ENCODE measurements at regions not wholly inside any gene's neighbourhood (a gene's known extent, or its start where the extent isn't known, plus 50 kb on each side); places are given as distances from the start of the nearest gene placed in this dataset.
"Not testable (repeated sequence)": the region's sequence is repeated elsewhere in the genome, so short reads cannot be mapped to it uniquely, and the experiment has no call there.

DNA sequence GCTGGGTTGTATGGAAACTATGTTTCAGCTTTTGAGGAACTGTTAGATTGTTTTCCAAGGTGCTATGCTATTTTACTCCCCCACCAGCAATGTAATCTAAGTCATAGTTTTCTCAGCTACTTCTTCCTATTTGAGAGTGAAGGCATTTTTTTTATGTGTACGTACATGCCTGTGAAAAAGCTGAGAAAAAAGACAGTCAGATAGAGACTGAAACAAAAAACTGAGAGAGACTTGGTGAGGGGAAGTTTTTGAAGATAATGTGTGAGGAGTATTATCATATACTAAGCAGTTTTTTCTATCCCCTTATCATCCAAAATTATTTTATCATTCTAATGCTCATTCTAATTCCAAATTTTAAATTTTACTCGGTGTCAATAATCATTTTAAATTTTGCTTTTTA, 780.0 kb downstream of the BCKDHB start:
- no peak for DNase-seq

GRCh38 chr6:80872951-80873308, 766.5 kb downstream of the BCKDHB start:
- DNase-seq = no peak

- DNase-seq = no peak
These were observed 765.9 kb downstream of the BCKDHB start for GRCh38 chr6:80872199-80872950.

DNA sequence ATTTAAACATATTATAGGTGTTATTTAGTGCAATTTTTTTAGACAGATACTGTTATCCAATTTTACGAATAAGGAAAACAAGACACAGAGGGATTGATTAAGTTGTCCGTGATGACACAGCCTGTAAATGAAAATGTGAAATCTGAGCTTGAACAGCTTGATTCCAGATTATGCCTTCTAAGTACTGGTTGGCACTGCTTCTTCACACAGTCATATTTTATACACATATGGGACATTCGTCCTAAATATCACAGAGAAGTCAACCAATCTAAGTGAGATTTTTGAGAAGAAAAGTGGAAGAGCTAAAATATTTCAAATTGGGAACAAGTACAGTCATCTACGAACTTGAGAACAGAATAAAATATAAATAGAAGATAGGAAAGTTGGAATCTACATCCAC, 756.3 kb downstream of the BCKDHB start:
- no peak for DNase-seq

DNA sequence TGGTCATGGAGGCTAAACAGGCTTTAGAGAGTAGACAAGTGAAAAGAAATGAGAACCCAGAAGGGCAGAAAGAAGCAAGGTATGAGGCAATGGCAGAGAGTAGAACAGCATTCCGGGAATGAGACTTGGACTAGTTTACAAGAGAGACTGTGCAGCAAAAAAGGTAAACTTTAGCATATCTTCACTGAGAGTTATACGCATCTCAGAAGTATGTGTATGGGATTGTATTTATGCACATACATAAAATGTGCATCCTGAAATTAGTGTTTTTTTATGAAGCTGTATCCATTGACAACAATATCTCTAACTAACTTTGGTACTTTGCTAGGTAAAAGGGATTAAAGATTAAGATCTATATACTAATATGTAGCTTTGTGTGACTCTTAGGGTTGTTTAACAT, 753.6 kb downstream of the BCKDHB start:
- no peak for DNase-seq

DNA sequence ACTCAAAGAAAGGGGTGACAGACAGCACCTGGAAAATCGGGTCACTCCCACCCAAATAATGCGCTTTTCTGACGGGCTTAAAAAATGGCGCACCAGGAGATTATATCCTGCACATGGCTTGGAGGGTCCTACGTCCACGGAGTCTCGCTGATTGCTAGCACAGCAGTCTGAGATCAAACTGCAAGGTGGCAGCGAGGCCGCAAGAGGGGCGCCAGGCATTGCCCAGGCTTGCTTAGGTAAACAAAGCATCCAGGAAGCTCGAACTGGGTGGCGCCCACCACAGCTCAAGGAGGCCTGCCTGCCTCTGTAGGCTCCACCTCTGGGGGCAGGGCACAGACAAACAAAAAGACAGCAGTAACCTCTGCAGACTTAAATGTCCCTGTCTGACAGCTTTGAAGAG, 741.5 kb downstream of the BCKDHB start:
- DNase-seq = not testable (repeated sequence)

DNA sequence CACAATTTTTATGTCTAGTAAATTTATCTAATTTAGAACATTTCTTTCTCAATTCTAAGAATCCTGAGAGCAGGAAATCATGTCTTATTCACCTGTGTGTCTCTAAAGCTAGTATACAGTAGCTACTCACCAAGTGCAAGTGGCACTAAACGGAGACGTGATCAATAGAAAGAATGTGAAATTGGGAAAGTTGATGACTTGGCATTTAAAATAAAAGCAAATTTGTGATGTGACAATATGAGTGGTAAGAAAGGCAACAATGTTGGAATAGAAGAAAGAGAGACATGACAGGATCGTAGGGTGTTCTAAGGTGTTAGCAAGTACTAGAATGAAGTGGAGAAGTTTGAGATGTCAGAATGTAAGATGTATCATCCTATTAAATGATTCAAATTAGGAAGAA, 725.9 kb downstream of the BCKDHB start:
- DNase-seq = no peak

- no peak for DNase-seq
These were observed 686.9 kb downstream of the BCKDHB start for GRCh38 chr6:80793411-80793810.

- DNase-seq = no peak
These were observed 685.7 kb downstream of the BCKDHB start for GRCh38 chr6:80792151-80792550.

GRCh38 chr6:80789912-80790570, 683.6 kb downstream of the BCKDHB start:
- DNase-seq = no peak

GRCh38 chr6:80783271-80783670, 676.8 kb downstream of the BCKDHB start:
- DNase-seq = not testable (repeated sequence)

DNA sequence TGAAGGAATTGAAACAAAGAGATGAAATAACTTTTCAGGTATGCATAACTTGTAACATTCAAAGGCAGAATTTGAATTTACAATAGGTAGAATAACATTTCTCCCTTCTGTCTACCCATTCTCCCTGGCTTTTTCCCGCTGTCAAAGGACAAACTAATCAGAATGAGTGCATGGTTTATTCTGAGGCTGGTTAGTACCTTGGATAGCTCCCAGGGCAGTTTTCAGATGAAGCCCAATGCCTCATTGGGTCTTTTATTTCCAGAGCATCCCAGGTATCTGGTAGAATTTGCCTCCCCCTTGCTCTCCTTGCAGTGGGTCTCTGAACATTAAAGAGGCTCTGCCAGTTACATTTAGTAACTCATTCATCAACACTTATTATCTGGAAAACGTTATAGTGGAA, 665.5 kb downstream of the BCKDHB start:
- no peak for DNase-seq

- no peak for DNase-seq
These were observed 662.6 kb downstream of the BCKDHB start for GRCh38 chr6:80769106-80769505.

- DNase-seq = no peak
These were observed 661.3 kb downstream of the BCKDHB start for GRCh38 chr6:80767808-80768207.

GRCh38 chr6:80744213-80744612, 637.7 kb downstream of the BCKDHB start:
- DNase-seq = no peak

DNA sequence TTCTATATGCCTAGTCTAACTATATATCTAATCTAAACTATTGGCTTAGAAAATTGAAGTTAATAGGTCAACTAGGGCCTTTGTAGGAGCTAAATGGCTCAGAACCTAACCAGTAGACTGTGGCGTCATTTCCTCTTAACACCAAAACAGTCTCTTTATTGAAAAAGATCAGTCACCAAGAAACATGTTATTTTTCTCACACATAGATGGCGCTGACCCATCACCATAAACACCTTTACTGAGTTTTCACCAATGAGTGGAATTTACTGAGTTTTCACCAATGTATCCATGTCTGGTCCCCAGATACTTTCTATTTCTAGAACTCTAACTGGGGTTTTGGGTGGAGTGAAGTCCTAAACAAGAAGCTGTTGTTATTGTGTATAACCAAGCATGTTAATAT, 636.0 kb downstream of the BCKDHB start:
- DNase-seq = peak in 2 of 4 experiments; percentile 1

DNA sequence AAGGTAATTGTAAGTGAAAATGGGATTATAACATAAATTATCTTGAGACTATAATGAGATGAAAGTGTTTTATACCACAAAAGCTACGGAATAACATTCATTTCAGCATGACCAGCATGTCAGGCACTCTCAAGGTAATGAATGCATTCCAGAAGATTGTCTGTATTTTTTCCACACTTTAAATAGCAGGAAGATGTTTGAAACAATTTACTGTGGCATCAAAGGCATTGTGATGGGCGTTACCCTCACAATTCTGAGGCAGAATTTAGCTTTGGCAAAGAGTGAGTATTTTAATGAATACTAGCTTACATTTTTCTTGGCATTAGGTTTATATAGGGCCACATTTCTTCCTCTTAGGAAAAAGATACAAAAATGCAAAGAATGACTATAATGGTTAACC, 627.2 kb downstream of the BCKDHB start:
- no peak for DNase-seq

- no peak for DNase-seq
These were observed 622.4 kb downstream of the BCKDHB start for GRCh38 chr6:80728830-80729229.

DNA sequence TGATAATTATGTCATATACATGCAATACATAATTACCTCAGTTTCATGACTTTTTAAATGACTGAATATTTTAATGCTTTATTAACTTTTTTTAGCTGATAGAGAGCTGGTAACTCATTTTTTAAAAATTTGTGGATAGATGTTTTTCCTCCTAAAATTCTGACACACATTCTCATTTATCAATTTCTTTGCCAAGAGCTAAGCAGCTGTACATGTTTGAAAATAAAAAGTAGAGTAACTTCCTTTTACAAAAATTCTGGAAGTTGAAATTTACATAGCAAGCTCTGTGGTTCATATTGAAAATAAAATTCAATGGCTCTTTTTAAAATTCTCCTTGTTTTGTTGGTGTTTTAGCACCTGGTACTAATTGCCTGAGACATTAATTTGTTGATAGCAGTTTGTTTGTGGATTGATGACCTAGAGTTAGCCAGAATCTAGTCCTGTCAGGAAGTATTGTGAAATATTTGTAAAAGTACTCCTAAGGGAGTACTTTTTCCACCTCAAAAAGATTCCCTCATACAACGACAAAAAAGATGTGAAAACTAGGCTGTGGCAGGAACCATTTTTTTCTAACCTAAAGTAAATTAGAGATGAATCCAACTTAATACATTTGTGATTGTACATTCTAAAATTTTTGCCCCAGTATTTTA, 621.8 kb downstream of the BCKDHB start:
- DNase-seq = no peak

GRCh38 chr6:80725156-80725930, 618.9 kb downstream of the BCKDHB start:
- no peak for DNase-seq

DNA sequence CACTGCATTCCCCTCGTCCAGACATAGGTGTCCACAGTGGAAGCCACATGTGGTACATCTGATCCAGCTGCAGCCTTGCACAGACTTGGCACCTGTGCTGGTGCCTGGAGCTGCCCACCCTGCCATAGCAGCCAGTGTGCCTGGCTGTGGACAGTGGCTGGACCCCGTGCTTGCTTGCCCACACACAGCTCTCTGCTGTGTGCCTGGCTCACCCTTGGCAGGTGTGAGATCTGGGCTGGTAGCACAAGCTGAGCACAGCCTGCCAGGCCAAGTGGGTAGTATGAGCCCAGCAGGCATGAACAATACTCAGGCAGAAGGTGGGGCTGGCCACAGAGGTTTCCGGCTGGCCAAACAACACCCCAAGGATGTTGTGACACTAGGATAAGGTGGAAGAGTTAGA, 614.4 kb downstream of the BCKDHB start:
- no peak for DNase-seq

GRCh38 chr6:80714513-80714912, 608.0 kb downstream of the BCKDHB start:
- DNase-seq = no peak

DNA sequence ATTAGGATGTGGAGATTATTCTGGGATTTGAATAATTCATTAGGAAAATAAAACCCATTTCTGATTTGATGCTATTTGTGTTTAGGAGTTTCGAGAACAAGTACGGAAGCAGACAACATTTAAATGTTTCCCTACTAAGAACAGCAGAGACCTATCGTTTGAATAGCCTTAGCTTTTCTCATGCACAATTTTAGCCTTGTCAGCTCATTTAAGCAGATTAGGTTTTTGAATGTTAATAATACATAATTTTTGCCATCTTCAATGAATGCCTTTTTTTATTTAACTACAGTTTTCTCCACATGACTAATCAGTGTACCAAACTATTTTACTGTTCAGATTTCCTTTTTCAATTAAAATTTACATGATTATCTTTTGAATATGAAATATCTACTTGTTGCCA, 592.0 kb downstream of the BCKDHB start:
- DNase-seq = no peak

All from suppressor macrophage (primary cell).